ENCODE measurements at regions not wholly inside any gene's neighbourhood (a gene's known extent, or its start where the extent isn't known, plus 50 kb on each side); places are given as distances from the start of the nearest gene placed in this dataset.

- no peak for TF ChIP-seq USF2 (IDR thresholded peaks at IDR 0.05; ENCODE audit: low read length)
- TF ChIP-seq POLR2A (IDR thresholded peaks at IDR 0.05; ENCODE audit: control extremely low read depth in 1 of 2, low read depth in 2 of 2, low read length in 2 of 2), result no peak
These were observed 199.7 kb downstream of the CEP135 start for GRCh38 chr4:56148428-56148827.
